H9 (cell line): ENCODE measurements at regions not wholly inside any gene's neighbourhood (a gene's known extent, or its start where the extent isn't known, plus 50 kb on each side); places are given as distances from the start of the nearest gene placed in this dataset.

Source experiments
- DNase-seq: peaks from one replicate; pipeline ENCODE4 v3.0.0-alpha.2; 2017
- H2AFZ ChIP-seq: one replicate; pipeline ENCODE4 v1.6.1; 2013; ENCODE audit warnings: mild to moderate bottlenecking, low read length, control low read depth, moderate library complexity
- H2AK5ac ChIP-seq: 2 replicates; pipeline ENCODE4 v1.6.1; 2013; ENCODE audit warnings: low read length, control low read depth, mixed read lengths; ENCODE audit not compliant: insufficient read length
- H2BK120ac ChIP-seq: one replicate; pipeline ENCODE4 v1.6.1; 2013; ENCODE audit warnings: low read depth, mild to moderate bottlenecking, low read length, control low read depth, inconsistent platforms; ENCODE audit not compliant: poor library complexity, severe bottlenecking
- H2BK12ac ChIP-seq: 2 replicates; pipeline ENCODE4 v1.6.1; 2013; ENCODE audit warnings: low read length, control low read depth, mixed read lengths, low read depth; ENCODE audit not compliant: insufficient read length
- H2BK15ac ChIP-seq: 2 replicates; pipeline ENCODE4 v1.6.1; 2013; ENCODE audit warnings: low read depth, low read length, control low read depth
- H2BK20ac ChIP-seq: one replicate; pipeline ENCODE4 v1.6.1; 2013; ENCODE audit warnings: low read depth, mild to moderate bottlenecking, low read length, control low read depth, inconsistent platforms; ENCODE audit not compliant: poor library complexity, severe bottlenecking
- H2BK5ac ChIP-seq: 2 replicates; pipeline ENCODE4 v1.6.1; 2013; ENCODE audit warnings: low read length, control low read depth, mixed read lengths; ENCODE audit not compliant: insufficient read length
- H3K14ac ChIP-seq: 2 replicates; pipeline ENCODE4 v1.6.1; 2013; ENCODE audit warnings: low read length, control low read depth; ENCODE audit not compliant: insufficient read depth
- H3K18ac ChIP-seq: 2 replicates; pipeline ENCODE4 v1.6.1; 2013; ENCODE audit warnings: low read depth, mild to moderate bottlenecking, mixed read lengths, low read length, control low read depth; ENCODE audit not compliant: insufficient read length
- H3K23ac ChIP-seq: 2 replicates; pipeline ENCODE4 v1.6.1; 2013; ENCODE audit warnings: low read length, control low read depth, mixed read lengths, low read depth; ENCODE audit not compliant: insufficient read length
- H3K23me2 ChIP-seq: 2 replicates; pipeline ENCODE4 v1.6.1; 2013; ENCODE audit warnings: low read depth, mild to moderate bottlenecking, mixed read lengths, low read length, control low read depth; ENCODE audit not compliant: insufficient read length, poor library complexity, severe bottlenecking
- H3K27ac ChIP-seq: 2 replicates; pipeline ENCODE4 v1.5.1; 2013; ENCODE audit warnings: low read length, control low read depth, mixed read lengths, low read depth; ENCODE audit not compliant: insufficient read length
- H3K27me3 ChIP-seq: 2 replicates; pipeline ENCODE4 v1.6.1; 2013; ENCODE audit warnings: low read length, control low read depth, inconsistent platforms; ENCODE audit not compliant: insufficient read depth
- H3K4ac ChIP-seq: 2 replicates; pipeline ENCODE4 v1.6.1; 2013; ENCODE audit warnings: low read depth, mild to moderate bottlenecking, control low read depth, inconsistent platforms, low read length, moderate library complexity
- H3K4me1 ChIP-seq: 2 replicates; pipeline ENCODE4 v1.6.1; 2013; ENCODE audit warnings: low read length, control low read depth, inconsistent platforms; ENCODE audit not compliant: insufficient read depth
- H3K4me2 ChIP-seq: 2 replicates; pipeline ENCODE4 v1.6.1; 2013; ENCODE audit warnings: low read length, control low read depth, mixed read lengths; ENCODE audit not compliant: insufficient read length, insufficient read depth
- H3K56ac ChIP-seq: 2 replicates; pipeline ENCODE4 v1.6.1; 2013; ENCODE audit warnings: low read depth, mild to moderate bottlenecking, mixed read lengths, low read length, control low read depth; ENCODE audit not compliant: insufficient read length
- H3K79me1 ChIP-seq: 2 replicates; pipeline ENCODE4 v1.6.1; 2013; ENCODE audit warnings: low read depth, mild to moderate bottlenecking, moderate library complexity, low read length, control low read depth, inconsistent platforms; ENCODE audit not compliant: insufficient read depth, poor library complexity, severe bottlenecking
- H3K79me2 ChIP-seq: 2 replicates; pipeline ENCODE4 v1.6.1; 2013; ENCODE audit warnings: low read length, control low read depth, inconsistent platforms; ENCODE audit not compliant: insufficient read depth
- H3K9ac ChIP-seq: 2 replicates; pipeline ENCODE4 v1.6.1; 2013; ENCODE audit warnings: low read length, control low read depth, mixed read lengths; ENCODE audit not compliant: insufficient read length; ENCODE audit errors: extremely low read depth
- H3K9me3 ChIP-seq: one replicate; pipeline ENCODE4 v1.6.1; 2013; ENCODE audit warnings: low read depth, low read length, inconsistent platforms; ENCODE audit not compliant: control insufficient read depth
- H3T11ph ChIP-seq: one replicate; pipeline ENCODE4 v1.6.1; 2013; ENCODE audit warnings: mild to moderate bottlenecking, low read length, control low read depth, inconsistent platforms
- H4K20me1 ChIP-seq: one replicate; pipeline ENCODE4 v1.6.1; 2013; ENCODE audit not compliant: control insufficient read depth, insufficient read length, insufficient read depth
- H4K5ac ChIP-seq: 2 replicates; pipeline ENCODE4 v1.6.1; 2013; ENCODE audit warnings: low read depth, mild to moderate bottlenecking, mixed read lengths, low read length, control low read depth; ENCODE audit not compliant: insufficient read length
- H4K8ac ChIP-seq: replicated peaks from 2 replicates; pipeline ENCODE4 v1.6.1; 2013; ENCODE audit warnings: low read length, control low read depth, mixed read lengths, low read depth; ENCODE audit not compliant: insufficient read length
- H4K91ac ChIP-seq: 2 replicates; pipeline ENCODE4 v1.6.1; 2013; ENCODE audit warnings: low read depth, mild to moderate bottlenecking, moderate library complexity, mixed read lengths, low read length, control low read depth; ENCODE audit not compliant: insufficient read length
- H3K27ac Mint-ChIP-seq, 3 experiments: 2 replicates in 2 of 3; 3 replicates in 1 of 3; pipeline ENCODE4 v1.8.0; 2020 to 2021; ENCODE audit warnings: mixed read lengths in 3 of 3, mild to moderate bottlenecking in 1 of 3, moderate library complexity in 1 of 3
- H3K27me3 Mint-ChIP-seq: 2 replicates; pipeline ENCODE4 v1.8.0; 2021; ENCODE audit warnings: low read depth, mild to moderate bottlenecking, moderate library complexity, mixed read lengths
- H3K36me3 Mint-ChIP-seq, 3 experiments: 2 replicates in 2 of 3; 3 replicates in 1 of 3; pipeline ENCODE4 v1.8.0; 2020 to 2021; ENCODE audit warnings: low read depth in 3 of 3, mixed read lengths in 3 of 3; ENCODE audit not compliant: insufficient read depth in 1 of 3
- H3K4me1 Mint-ChIP-seq, 2 experiments: 2 replicates each; pipeline ENCODE4 v1.8.0; 2020; ENCODE audit warnings: mixed read lengths in 2 of 2
- H3K4me3 Mint-ChIP-seq, 2 experiments: 2 replicates in 1 of 2; 3 replicates in 1 of 2; pipeline ENCODE4 v1.8.0; 2020 to 2021; ENCODE audit warnings: mild to moderate bottlenecking in 2 of 2, mixed read lengths in 2 of 2, moderate library complexity in 1 of 2
- H3K9me3 Mint-ChIP-seq, 2 experiments: 2 replicates in 1 of 2; 3 replicates in 1 of 2; pipeline ENCODE4 v1.8.0; 2020; ENCODE audit warnings: mild to moderate bottlenecking in 2 of 2, mixed read lengths in 2 of 2, moderate library complexity in 1 of 2
- WGBS: extraction: QIAGEN DNeasy Blood & Tissue Kit; methylation state at CpG from one replicate; pipeline ENCODE4 v1.1.7; 2013; ENCODE audit warnings: missing lambda C conversion rate, low lambda C conversion rate, mixed read lengths; ENCODE audit not compliant: insufficient read length; ENCODE audit errors: extremely low coverage; 5-methylcytosine and 5-hydroxymethylcytosine counted together
- TF ChIP-seq, protein P1 (sequence below): fragments of 200-600 bp; sonication (generic); conservative IDR thresholded peaks from 3 replicates; pipeline ENCODE4 v1.8.0; 2021; ENCODE audit warnings: antibody characterized with exemption, mild to moderate bottlenecking

DNA sequence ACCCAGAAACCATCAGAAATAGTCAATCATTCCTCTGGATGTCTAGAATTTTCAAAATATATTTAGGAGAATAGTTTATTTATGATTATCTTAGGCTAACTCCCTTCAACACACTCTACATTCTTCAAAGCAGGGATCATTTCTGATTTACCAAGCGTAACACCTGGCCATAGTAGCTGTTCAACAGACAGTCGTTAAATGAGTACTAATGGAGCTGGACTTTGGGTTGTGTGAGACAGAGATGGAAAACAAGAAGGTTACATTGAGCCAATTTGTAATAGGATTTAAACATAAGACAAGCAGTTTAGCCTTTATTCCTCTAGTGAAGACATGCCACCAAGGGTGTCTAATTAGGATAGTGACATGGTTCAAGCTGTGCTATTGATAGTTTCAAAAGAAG, 129.2 kb upstream of the ANO3 start:
- H4K91ac ChIP-seq, result no peak overlapping the region
- no CpG with 5 or more reads among the region's 2 CpGs for WGBS
- TF ChIP-seq, protein P1, sequence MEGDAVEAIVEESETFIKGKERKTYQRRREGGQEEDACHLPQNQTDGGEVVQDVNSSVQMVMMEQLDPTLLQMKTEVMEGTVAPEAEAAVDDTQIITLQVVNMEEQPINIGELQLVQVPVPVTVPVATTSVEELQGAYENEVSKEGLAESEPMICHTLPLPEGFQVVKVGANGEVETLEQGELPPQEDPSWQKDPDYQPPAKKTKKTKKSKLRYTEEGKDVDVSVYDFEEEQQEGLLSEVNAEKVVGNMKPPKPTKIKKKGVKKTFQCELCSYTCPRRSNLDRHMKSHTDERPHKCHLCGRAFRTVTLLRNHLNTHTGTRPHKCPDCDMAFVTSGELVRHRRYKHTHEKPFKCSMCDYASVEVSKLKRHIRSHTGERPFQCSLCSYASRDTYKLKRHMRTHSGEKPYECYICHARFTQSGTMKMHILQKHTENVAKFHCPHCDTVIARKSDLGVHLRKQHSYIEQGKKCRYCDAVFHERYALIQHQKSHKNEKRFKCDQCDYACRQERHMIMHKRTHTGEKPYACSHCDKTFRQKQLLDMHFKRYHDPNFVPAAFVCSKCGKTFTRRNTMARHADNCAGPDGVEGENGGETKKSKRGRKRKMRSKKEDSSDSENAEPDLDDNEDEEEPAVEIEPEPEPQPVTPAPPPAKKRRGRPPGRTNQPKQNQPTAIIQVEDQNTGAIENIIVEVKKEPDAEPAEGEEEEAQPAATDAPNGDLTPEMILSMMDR, result no peak
- no peak overlapping the region for H4K5ac ChIP-seq
- H2BK20ac ChIP-seq, result no peak overlapping the region
- no peak overlapping the region for H3K27ac ChIP-seq
- no peaks in the 10 kb centered on the region for H3K9me3 Mint-ChIP-seq
- H3K4ac ChIP-seq, result no peak overlapping the region
- no peak overlapping the region for H3K23ac ChIP-seq
- H3K27ac Mint-ChIP-seq, result no peak overlapping the region
- no peak overlapping the region for H3K14ac ChIP-seq
- H3K79me2 ChIP-seq, result no peaks in the 10 kb centered on the region
- no peaks in the 10 kb centered on the region for H3K4me1 Mint-ChIP-seq
- no peaks in the 10 kb centered on the region for H4K20me1 ChIP-seq
- no peaks in the 10 kb centered on the region for H3K9me3 ChIP-seq
- H2BK120ac ChIP-seq, result no peak overlapping the region
- no peaks in the 10 kb centered on the region for H3K27me3 ChIP-seq
- H3K18ac ChIP-seq, result no peak overlapping the region
- no peak overlapping the region for H2AK5ac ChIP-seq
- no peak overlapping the region for H3K4me2 ChIP-seq
- no peaks in the 10 kb centered on the region for H3K4me1 ChIP-seq
- DNase-seq, result no peak
- no peak overlapping the region for H3T11ph ChIP-seq
- no peaks in the 10 kb centered on the region for H3K79me1 ChIP-seq
- no peak overlapping the region for H4K8ac ChIP-seq
- no peak overlapping the region for H2BK15ac ChIP-seq
- no peaks in the 10 kb centered on the region for H3K23me2 ChIP-seq
- no peak overlapping the region for H2BK12ac ChIP-seq
- H3K36me3 Mint-ChIP-seq, result no peaks in the 10 kb centered on the region
- H3K27me3 Mint-ChIP-seq, result no peaks in the 10 kb centered on the region
- no peak overlapping the region for H3K4me3 Mint-ChIP-seq
- no peak overlapping the region for H2BK5ac ChIP-seq
- H2AFZ ChIP-seq, result no peak overlapping the region
- H3K56ac ChIP-seq, result no peak overlapping the region
- no peak overlapping the region for H3K9ac ChIP-seq
